Skeletal muscle tissue (tissue), 3 donors: ENCODE measurements at regions not wholly inside any gene's neighbourhood (a gene's known extent, or its start where the extent isn't known, plus 50 kb on each side); places are given as distances from the start of the nearest gene placed in this dataset.
"Not testable (repeated sequence)": the region's sequence is repeated elsewhere in the genome, so short reads cannot be mapped to it uniquely, and the experiment has no call there.

ENCODE experiments used
- H3K27ac ChIP-seq: one replicate; pipeline ENCODE4 v1.7.0; 2013; ENCODE audit warnings: mild to moderate bottlenecking, low read depth, low read length, inconsistent platforms
- H3K27me3 ChIP-seq, 3 donors: one replicate each; pipeline ENCODE4 v1.7.0; 2013; ENCODE audit warnings: low read length in 3 of 3; ENCODE audit not compliant: control insufficient read depth in 3 of 3, insufficient read depth in 3 of 3
- H3K36me3 ChIP-seq, 3 donors: one replicate each; pipeline ENCODE4 v1.7.0; 2013; ENCODE audit warnings: low read length in 3 of 3; ENCODE audit not compliant: control insufficient read depth in 3 of 3, insufficient read depth in 3 of 3
- H3K4me1 ChIP-seq, 3 donors: one replicate each; pipeline ENCODE4 v1.7.0; 2013; ENCODE audit warnings: low read length in 3 of 3, mild to moderate bottlenecking in 3 of 3; ENCODE audit not compliant: control insufficient read depth in 3 of 3, insufficient read depth in 3 of 3
- H3K4me3 ChIP-seq, 3 donors: one replicate each; pipeline ENCODE4 v1.7.0; 2013; ENCODE audit warnings: low read length in 3 of 3
- H3K9ac ChIP-seq, 3 donors: one replicate each; pipeline ENCODE4 v1.7.0; 2013; ENCODE audit warnings: low read length in 3 of 3, mild to moderate bottlenecking in 3 of 3, moderate library complexity in 2 of 3, low read depth in 1 of 3
- H3K9me3 ChIP-seq, 3 donors: one replicate each; pipeline ENCODE4 v1.7.0; 2013; ENCODE audit warnings: low read length in 3 of 3; ENCODE audit not compliant: control insufficient read depth in 3 of 3
- donor health status: Osteomylitis.

DNA sequence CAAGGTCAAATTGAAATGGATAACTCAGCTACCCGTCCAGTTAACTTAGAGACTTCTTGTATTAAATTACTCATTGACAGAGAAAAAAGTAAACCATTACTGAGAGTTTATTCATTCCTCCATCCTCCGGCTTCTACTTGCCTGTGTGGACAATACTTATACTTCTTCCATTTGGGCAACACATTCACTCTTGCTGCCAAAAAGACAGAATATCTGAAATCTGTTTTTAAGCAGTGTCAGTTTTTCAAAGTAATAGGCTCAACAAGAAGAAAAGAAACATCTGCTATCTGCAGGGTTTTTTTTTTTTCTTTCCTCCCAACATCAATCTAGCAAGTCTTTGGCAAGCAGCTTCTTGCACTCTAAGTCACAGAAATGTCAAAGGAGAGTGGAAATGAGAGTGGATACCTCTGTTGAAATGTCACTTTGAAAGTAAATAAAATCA is 1142.8 kb downstream of the PCDH9 start:
- H3K27ac ChIP-seq, result no peak overlapping the region
- H3K9ac ChIP-seq, result no peak overlapping the region
- no peaks in the 10 kb centered on the region for H3K4me1 ChIP-seq
- H3K9me3 ChIP-seq, result no peaks in the 10 kb centered on the region
- no peaks in the 10 kb centered on the region for H3K27me3 ChIP-seq
- no peaks in the 10 kb centered on the region for H3K36me3 ChIP-seq
- H3K4me3 ChIP-seq, result no peak overlapping the region

DNA sequence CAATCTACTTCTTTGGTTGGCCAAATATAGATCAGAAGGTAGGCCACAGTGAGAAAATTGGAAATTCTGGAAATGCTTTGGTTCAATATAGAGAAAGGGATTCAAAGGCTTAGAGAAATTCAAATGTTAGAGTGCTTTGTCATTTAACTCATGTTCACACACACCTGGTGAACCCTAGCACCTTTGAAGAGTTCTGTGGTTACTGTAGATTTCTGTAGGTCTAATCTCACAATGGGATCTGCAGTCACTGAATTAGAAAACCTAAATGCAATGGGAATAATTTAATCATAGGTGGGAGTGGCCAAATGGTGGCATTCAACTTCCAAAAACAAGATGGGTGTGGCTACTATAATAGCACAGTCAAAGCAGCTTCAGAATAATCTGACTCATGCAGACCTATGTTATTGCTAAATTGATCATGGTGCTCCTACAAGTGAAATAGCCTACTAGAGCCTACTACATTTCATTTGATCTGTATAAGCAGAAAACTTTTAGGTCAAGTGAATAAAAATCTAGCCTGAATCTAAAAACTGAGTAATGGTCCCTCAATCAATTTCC is 1152.9 kb downstream of the PCDH9 start:
- H3K4me1 ChIP-seq, result no peaks in the 10 kb centered on the region
- H3K4me3 ChIP-seq, result no peak overlapping the region
- no peak overlapping the region for H3K9ac ChIP-seq
- no peaks in the 10 kb centered on the region for H3K36me3 ChIP-seq
- H3K9me3 ChIP-seq, result no peaks in the 10 kb centered on the region
- H3K27me3 ChIP-seq, result no peaks in the 10 kb centered on the region
- H3K27ac ChIP-seq, result no peak overlapping the region

DNA sequence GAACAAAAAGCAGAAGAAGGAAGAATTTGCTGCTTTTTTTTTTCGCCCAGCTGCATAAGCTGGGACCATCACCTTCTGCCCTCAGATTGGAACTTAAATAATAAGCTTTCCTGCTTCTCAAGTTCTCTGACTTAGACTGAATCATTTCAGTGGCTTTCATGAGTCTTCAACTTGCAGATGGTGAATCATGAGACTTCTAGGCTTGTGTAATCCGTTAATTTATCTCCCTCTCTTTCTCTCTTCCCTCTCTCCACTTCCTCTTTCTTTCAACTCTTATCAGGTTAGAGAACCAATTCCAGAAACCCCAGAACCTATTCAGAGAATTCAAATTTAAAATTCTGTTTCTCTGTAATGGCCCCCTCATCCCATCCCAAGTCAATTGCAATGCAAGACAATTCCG is 1153.7 kb downstream of the PCDH9 start:
- no peaks in the 10 kb centered on the region for H3K9me3 ChIP-seq

DNA sequence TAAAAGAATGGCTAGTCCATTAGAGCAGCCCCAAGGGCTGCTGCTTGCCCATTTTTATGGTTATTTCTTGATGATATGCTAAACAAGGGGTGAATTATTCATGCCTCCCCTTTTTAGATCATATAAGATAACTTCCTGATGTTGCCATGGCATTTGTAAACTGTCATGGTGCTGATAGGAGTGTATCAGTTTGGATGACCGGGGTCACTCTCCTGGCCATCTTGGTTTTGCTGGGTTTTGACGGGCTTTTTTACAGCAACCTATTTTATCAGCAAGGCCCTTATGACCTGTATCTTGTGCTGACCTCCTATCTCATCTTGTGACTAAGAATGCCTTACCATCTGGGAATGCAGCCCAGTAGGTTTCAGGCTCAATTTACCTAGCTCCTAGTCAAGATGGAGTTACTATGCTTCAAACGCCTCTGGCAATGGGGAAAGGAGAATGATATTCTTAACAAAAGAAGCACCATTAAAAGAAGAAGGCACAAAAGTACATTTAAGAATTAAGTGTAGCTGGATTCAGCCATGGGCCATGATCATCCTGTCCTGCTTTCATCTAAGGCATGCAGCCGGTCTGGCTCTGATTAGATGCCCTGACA is 1156.0 kb downstream of the PCDH9 start:
- Histone ChIP-seq H3K27me3 (no peaks in the 10 kb centered on the region), H3K36me3 (no peaks in the 10 kb centered on the region), H3K9me3 (no peaks in the 10 kb centered on the region), H3K4me1 (no peaks in the 10 kb centered on the region), H3K4me3 (no peak overlapping the region), H3K27ac (no peak overlapping the region), H3K9ac (no peak overlapping the region)

More for the DNA sequence above, 1153.7 kb downstream of the PCDH9 start:
- no peak overlapping the region for H3K4me3 ChIP-seq
- no peaks in the 10 kb centered on the region for H3K4me1 ChIP-seq
- H3K27me3 ChIP-seq, result no peaks in the 10 kb centered on the region
- H3K9ac ChIP-seq, result no peak overlapping the region
- H3K27ac ChIP-seq, result no peak overlapping the region
- H3K36me3 ChIP-seq, result no peaks in the 10 kb centered on the region

DNA sequence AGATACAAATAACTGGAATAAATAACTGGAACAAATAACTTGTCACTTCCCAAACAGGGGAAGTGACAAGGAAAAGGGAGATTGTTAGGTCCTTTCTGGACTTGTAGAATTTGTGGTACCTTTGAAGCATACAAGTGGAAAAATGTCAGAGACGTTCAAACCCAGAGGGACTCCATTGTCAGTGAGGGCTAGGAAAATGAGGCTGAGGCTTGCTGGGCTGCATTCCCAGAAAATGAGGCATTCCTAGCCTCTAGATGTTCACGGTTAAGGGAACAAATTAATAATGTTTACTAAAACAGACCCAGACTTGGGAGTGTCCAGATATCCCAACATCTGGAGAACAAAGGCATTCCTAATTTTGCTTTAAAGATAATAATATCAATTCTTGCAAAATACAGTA is 1158.0 kb downstream of the PCDH9 start:
- H3K27me3 ChIP-seq, H3K9me3 ChIP-seq, H3K4me3 ChIP-seq, H3K27ac ChIP-seq, H3K9ac ChIP-seq, H3K36me3 ChIP-seq, H3K4me1 ChIP-seq: not testable (repeated sequence)

DNA sequence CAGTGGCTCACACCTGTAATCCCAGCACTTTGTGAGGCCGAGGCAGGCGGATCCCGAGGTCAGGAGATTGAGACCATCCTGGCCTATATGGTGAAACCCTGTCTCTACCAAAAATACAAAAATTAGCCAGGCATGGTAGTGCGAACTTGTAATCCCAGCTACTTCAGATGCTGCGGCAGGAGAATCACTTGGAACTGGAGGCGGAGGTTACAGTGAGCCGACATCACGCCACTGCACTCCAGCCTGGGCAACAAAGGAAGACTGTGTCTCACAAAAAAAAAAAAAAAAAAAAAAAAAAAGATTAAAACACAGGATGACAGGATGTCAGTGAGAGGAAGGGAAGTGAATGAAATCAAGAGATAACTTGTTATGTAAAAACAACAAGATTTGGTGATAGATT is 1158.5 kb downstream of the PCDH9 start:
- Histone ChIP-seq H3K9me3 (no peaks in the 10 kb centered on the region), H3K27me3 (no peaks in the 10 kb centered on the region), H3K36me3 (no peaks in the 10 kb centered on the region), H3K4me3 (no peak overlapping the region), H3K4me1 (no peaks in the 10 kb centered on the region), H3K27ac (no peak overlapping the region), H3K9ac (no peak overlapping the region)

DNA sequence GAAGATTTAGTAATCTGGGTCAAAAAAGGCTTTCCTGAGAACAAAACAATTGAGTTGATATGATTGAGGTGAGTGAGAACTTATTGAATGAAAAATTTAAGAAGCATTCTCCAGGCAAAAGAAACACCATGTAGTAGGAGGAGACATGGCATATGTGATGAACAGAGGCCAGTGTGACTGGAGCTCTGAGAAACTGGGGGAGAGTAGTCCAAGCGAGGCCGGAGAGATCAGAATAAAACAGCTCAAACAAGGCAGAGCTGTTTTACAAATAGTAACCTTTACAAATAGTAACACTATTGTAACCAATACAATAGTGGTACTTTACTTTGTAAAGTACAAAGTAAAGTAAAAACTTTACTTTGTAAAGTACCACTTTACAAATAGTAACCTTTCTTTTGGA is 1159.1 kb downstream of the PCDH9 start:
- no peak overlapping the region for H3K27ac ChIP-seq
- no peak overlapping the region for H3K4me3 ChIP-seq
- no peaks in the 10 kb centered on the region for H3K36me3 ChIP-seq
- no peaks in the 10 kb centered on the region for H3K27me3 ChIP-seq
- no peaks in the 10 kb centered on the region for H3K4me1 ChIP-seq
- H3K9me3 ChIP-seq, result no peaks in the 10 kb centered on the region
- no peak overlapping the region for H3K9ac ChIP-seq

DNA sequence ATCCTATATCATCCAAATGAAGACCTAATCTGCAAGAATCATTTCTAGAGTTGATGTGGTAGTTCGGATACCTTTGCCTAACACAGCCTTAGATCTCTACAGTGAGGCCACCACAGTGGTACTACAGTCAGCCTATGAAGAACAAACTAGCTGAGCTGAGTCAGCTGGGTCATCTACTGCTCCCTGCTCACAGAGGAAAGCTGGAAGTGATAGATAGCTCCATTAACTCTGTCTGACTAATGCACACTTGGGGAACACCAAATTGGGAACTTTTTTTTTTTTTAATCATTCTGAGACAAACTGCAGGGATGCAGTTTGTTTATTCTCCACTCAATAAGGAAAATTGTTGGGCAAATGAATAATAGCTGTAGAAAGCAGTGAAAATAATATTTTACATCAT is 1160.6 kb downstream of the PCDH9 start:
- H3K27me3 ChIP-seq, result no peaks in the 10 kb centered on the region
- no peaks in the 10 kb centered on the region for H3K4me1 ChIP-seq
- H3K9ac ChIP-seq, result no peak overlapping the region
- H3K9me3 ChIP-seq, result no peaks in the 10 kb centered on the region
- no peak overlapping the region for H3K4me3 ChIP-seq
- no peak overlapping the region for H3K27ac ChIP-seq
- H3K36me3 ChIP-seq, result no peaks in the 10 kb centered on the region

DNA sequence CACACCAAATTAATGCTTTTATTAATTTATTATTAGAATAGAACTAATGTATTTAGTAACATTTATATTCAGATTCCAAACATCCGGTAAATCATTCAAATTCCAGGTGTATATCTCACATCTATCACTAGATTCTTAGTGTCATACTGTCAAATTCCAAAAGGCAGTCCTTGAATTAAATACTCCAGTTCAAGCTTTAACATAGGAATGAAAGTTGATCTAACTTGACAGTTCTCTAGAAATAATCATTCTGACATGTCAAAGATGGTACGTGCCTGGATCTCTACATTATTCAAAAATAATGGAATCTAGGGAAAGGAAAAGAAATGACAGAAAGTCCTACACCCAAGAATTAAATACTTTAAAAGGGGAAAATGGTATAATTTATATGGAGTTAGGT is 1161.5 kb downstream of the PCDH9 start:
- no peaks in the 10 kb centered on the region for H3K36me3 ChIP-seq
- H3K9ac ChIP-seq, result no peak overlapping the region
- H3K9me3 ChIP-seq, result no peaks in the 10 kb centered on the region
- no peak overlapping the region for H3K27ac ChIP-seq
- H3K4me3 ChIP-seq, result no peak overlapping the region
- H3K4me1 ChIP-seq, result no peaks in the 10 kb centered on the region
- no peaks in the 10 kb centered on the region for H3K27me3 ChIP-seq

DNA sequence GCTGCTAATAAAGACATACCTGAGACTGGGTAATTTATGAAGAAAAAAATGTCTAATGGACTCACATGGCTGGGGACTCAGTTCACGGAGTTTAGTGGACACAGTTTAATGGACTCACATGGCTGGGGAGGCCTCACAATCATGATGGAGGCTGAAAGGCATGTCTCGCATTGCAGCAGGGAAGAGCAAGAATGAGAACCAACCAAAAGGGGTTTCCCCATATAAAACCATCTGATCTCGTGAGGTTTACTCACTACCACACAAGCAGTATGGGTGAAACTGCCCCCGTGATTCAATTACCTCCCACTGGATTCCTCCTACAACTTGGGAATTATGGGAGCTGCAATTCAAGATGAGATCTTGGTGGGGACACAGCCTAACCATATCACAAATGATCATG is 1181.2 kb downstream of the PCDH9 start:
- Histone ChIP-seq H3K4me1 (no peaks in the 10 kb centered on the region), H3K36me3 (no peaks in the 10 kb centered on the region), H3K27ac (no peak overlapping the region), H3K9ac (no peak overlapping the region), H3K4me3 (no peak overlapping the region), H3K27me3 (no peaks in the 10 kb centered on the region), H3K9me3 (no peaks in the 10 kb centered on the region)
